T-helper 1 cell treated with Interleukin-12 subunit alpha and Interleukin-12 subunit beta and Interleukin-4 antibody, amounts not matched to agents 30 μg/mL and 1 μg/mL, for 36 hours (primary cell): ENCODE measurements at regions not wholly inside any gene's neighbourhood (a gene's known extent, or its start where the extent isn't known, plus 50 kb on each side); places are given as distances from the start of the nearest gene placed in this dataset.

Experiments used
- H3K27ac Mint-ChIP-seq: one replicate; pipeline ENCODE4 v1.8.0; 2021; ENCODE audit warnings: mild to moderate bottlenecking, mixed read lengths
- H3K27me3 Mint-ChIP-seq: one replicate; pipeline ENCODE4 v1.8.0; 2021; ENCODE audit warnings: low read depth, mixed read lengths
- H3K36me3 Mint-ChIP-seq: one replicate; pipeline ENCODE4 v1.8.0; 2021; ENCODE audit warnings: low read depth, mixed read lengths
- H3K4me1 Mint-ChIP-seq: one replicate; pipeline ENCODE4 v1.8.0; 2021; ENCODE audit warnings: low read depth, mixed read lengths
- H3K4me3 Mint-ChIP-seq: one replicate; pipeline ENCODE4 v1.8.0; 2021; ENCODE audit warnings: mild to moderate bottlenecking, moderate library complexity, mixed read lengths
- H3K9me3 Mint-ChIP-seq: one replicate; pipeline ENCODE4 v1.8.0; 2021; ENCODE audit warnings: mixed read lengths

- no peaks in the 10 kb centered on the region for H3K4me1 Mint-ChIP-seq
- H3K4me3 Mint-ChIP-seq, result no peak overlapping the region
- H3K27me3 Mint-ChIP-seq, result peaks cover 24% of the 10 kb centered on the region
- no peaks in the 10 kb centered on the region for H3K9me3 Mint-ChIP-seq
- no peak overlapping the region for H3K27ac Mint-ChIP-seq
- no peaks in the 10 kb centered on the region for H3K36me3 Mint-ChIP-seq
Measured at GRCh38 chr16:66265556-66266141, 100.8 kb upstream of the CDH5 start.

GRCh38 chr16:66265048-66265415 is 101.5 kb upstream of the CDH5 start:
- H3K36me3 Mint-ChIP-seq, result no peaks in the 10 kb centered on the region
- no peak overlapping the region for H3K27ac Mint-ChIP-seq
- H3K4me1 Mint-ChIP-seq, result no peaks in the 10 kb centered on the region
- no peak overlapping the region for H3K4me3 Mint-ChIP-seq
- peaks cover 23% of the 10 kb centered on the region for H3K27me3 Mint-ChIP-seq
- no peaks in the 10 kb centered on the region for H3K9me3 Mint-ChIP-seq

- no peaks in the 10 kb centered on the region for H3K9me3 Mint-ChIP-seq
- no peaks in the 10 kb centered on the region for H3K4me1 Mint-ChIP-seq
- peaks cover 23% of the 10 kb centered on the region for H3K27me3 Mint-ChIP-seq
- no peak overlapping the region for H3K27ac Mint-ChIP-seq
- no peaks in the 10 kb centered on the region for H3K36me3 Mint-ChIP-seq
- no peak overlapping the region for H3K4me3 Mint-ChIP-seq
Measured at GRCh38 chr16:66264311-66265047, 102.0 kb upstream of the CDH5 start.

- Mint-ChIP-seq H3K36me3 (no peaks in the 10 kb centered on the region), H3K9me3 (no peaks in the 10 kb centered on the region), H3K4me1 (no peaks in the 10 kb centered on the region), H3K27me3 (peaks cover 17% of the 10 kb centered on the region), H3K27ac (no peak overlapping the region), H3K4me3 (no peak overlapping the region)
Measured at GRCh38 chr16:66263973-66264310, 102.5 kb upstream of the CDH5 start.

- no peaks in the 10 kb centered on the region for H3K9me3 Mint-ChIP-seq
Measured at GRCh38 chr16:66263168-66263972, 103.1 kb upstream of the CDH5 start.

GRCh38 chr16:66262253-66263167 is 104.0 kb upstream of the CDH5 start:
- peaks cover 8% of the 10 kb centered on the region for H3K27me3 Mint-ChIP-seq
- H3K27ac Mint-ChIP-seq, result no peak overlapping the region
- no peaks in the 10 kb centered on the region for H3K36me3 Mint-ChIP-seq
- no peaks in the 10 kb centered on the region for H3K9me3 Mint-ChIP-seq
- H3K4me1 Mint-ChIP-seq, result no peaks in the 10 kb centered on the region
- no peak overlapping the region for H3K4me3 Mint-ChIP-seq

More at GRCh38 chr16:66263168-66263972, 103.1 kb upstream of the CDH5 start:
- Mint-ChIP-seq H3K27ac (no peak overlapping the region), H3K4me3 (no peak overlapping the region), H3K4me1 (no peaks in the 10 kb centered on the region), H3K36me3 (no peaks in the 10 kb centered on the region), H3K27me3 (peaks cover 14% of the 10 kb centered on the region)

- no peaks in the 10 kb centered on the region for H3K9me3 Mint-ChIP-seq
- no peak overlapping the region for H3K27ac Mint-ChIP-seq
- peaks cover 8% of the 10 kb centered on the region for H3K27me3 Mint-ChIP-seq
- no peaks in the 10 kb centered on the region for H3K36me3 Mint-ChIP-seq
- H3K4me1 Mint-ChIP-seq, result no peaks in the 10 kb centered on the region
- H3K4me3 Mint-ChIP-seq, result no peak overlapping the region
Measured at GRCh38 chr16:66261826-66262225, 104.7 kb upstream of the CDH5 start.

GRCh38 chr16:66260522-66261254 is 105.8 kb upstream of the CDH5 start:
- no peaks in the 10 kb centered on the region for H3K9me3 Mint-ChIP-seq
- no peak overlapping the region for H3K27ac Mint-ChIP-seq
- no peaks in the 10 kb centered on the region for H3K36me3 Mint-ChIP-seq
- H3K4me3 Mint-ChIP-seq, result no peak overlapping the region
- H3K4me1 Mint-ChIP-seq, result no peaks in the 10 kb centered on the region
- H3K27me3 Mint-ChIP-seq, result no peaks in the 10 kb centered on the region

- H3K36me3 Mint-ChIP-seq, result no peaks in the 10 kb centered on the region
- no peak overlapping the region for H3K27ac Mint-ChIP-seq
- H3K4me1 Mint-ChIP-seq, result no peaks in the 10 kb centered on the region
- no peaks in the 10 kb centered on the region for H3K27me3 Mint-ChIP-seq
- H3K9me3 Mint-ChIP-seq, result no peaks in the 10 kb centered on the region
- no peak overlapping the region for H3K4me3 Mint-ChIP-seq
Measured at GRCh38 chr16:66258916-66259845, 107.3 kb upstream of the CDH5 start.

- H3K27ac Mint-ChIP-seq, result no peak overlapping the region
- H3K36me3 Mint-ChIP-seq, result no peaks in the 10 kb centered on the region
- H3K9me3 Mint-ChIP-seq, result no peaks in the 10 kb centered on the region
- no peak overlapping the region for H3K4me3 Mint-ChIP-seq
- H3K4me1 Mint-ChIP-seq, result no peaks in the 10 kb centered on the region
- H3K27me3 Mint-ChIP-seq, result no peaks in the 10 kb centered on the region
Measured at GRCh38 chr16:66256919-66257318, 109.6 kb upstream of the CDH5 start.

GRCh38 chr16:66255647-66256046 is 110.8 kb upstream of the CDH5 start:
- no peak overlapping the region for H3K27ac Mint-ChIP-seq
- H3K9me3 Mint-ChIP-seq, result no peaks in the 10 kb centered on the region
- no peaks in the 10 kb centered on the region for H3K36me3 Mint-ChIP-seq
- no peaks in the 10 kb centered on the region for H3K27me3 Mint-ChIP-seq
- H3K4me1 Mint-ChIP-seq, result no peaks in the 10 kb centered on the region
- no peak overlapping the region for H3K4me3 Mint-ChIP-seq

- Mint-ChIP-seq H3K27ac (no peak overlapping the region), H3K36me3 (no peaks in the 10 kb centered on the region), H3K4me1 (no peaks in the 10 kb centered on the region), H3K9me3 (no peaks in the 10 kb centered on the region), H3K4me3 (no peak overlapping the region), H3K27me3 (peaks cover 2% of the 10 kb centered on the region)
Measured at GRCh38 chr16:66254751-66255150, 111.7 kb upstream of the CDH5 start.

- no peaks in the 10 kb centered on the region for H3K4me1 Mint-ChIP-seq
- no peak overlapping the region for H3K4me3 Mint-ChIP-seq
- no peak overlapping the region for H3K27ac Mint-ChIP-seq
- peaks cover 3% of the 10 kb centered on the region for H3K27me3 Mint-ChIP-seq
- no peaks in the 10 kb centered on the region for H3K9me3 Mint-ChIP-seq
- no peaks in the 10 kb centered on the region for H3K36me3 Mint-ChIP-seq
Measured at GRCh38 chr16:66254106-66254505, 112.4 kb upstream of the CDH5 start.
